SU-DHL-6 (cell line): ENCODE measurements at regions not wholly inside any gene's neighbourhood (a gene's known extent, or its start where the extent isn't known, plus 50 kb on each side); places are given as distances from the start of the nearest gene placed in this dataset.

Experiments
- H2AFZ ChIP-seq: fragments of 200-600 bp; sonication (generic); 2 replicates; pipeline ENCODE4 v1.6.1; 2014; ENCODE audit warnings: low read depth, mild to moderate bottlenecking, moderate library complexity, mixed read lengths, antibody characterized with exemption, low read length; ENCODE audit not compliant: severe bottlenecking
- H3F3A ChIP-seq: fragments of 200-600 bp; shearing (Covaris generic); 2 replicates; pipeline ENCODE4 v1.6.0; 2016; ENCODE audit warnings: antibody characterized with exemption, mild to moderate bottlenecking; ENCODE audit not compliant: insufficient read depth
- H3K27ac ChIP-seq: fragments of 200-600 bp; sonication (generic); 2 replicates; pipeline ENCODE4 v1.5.1; 2016; ENCODE audit warnings: low read depth, mild to moderate bottlenecking, low read length, moderate library complexity, mixed read lengths
- H3K27me3 ChIP-seq: fragments of 200-600 bp; sonication (generic), shearing (Covaris generic); 2 replicates; pipeline ENCODE4 v1.6.0; 2014; ENCODE audit warnings: mild to moderate bottlenecking, low read length
- H3K36me3 ChIP-seq: fragments of 200-600 bp; sonication (generic); 2 replicates; pipeline ENCODE4 v1.6.1; 2014; ENCODE audit warnings: mild to moderate bottlenecking, low read length, mixed read lengths
- H3K4me2 ChIP-seq: fragments of 300-600, 200-600 bp; shearing (Covaris generic), sonication (generic); 2 replicates; pipeline ENCODE4 v1.6.0; 2014; ENCODE audit warnings: low read length, low read depth, mild to moderate bottlenecking; ENCODE audit not compliant: poor library complexity, severe bottlenecking
- H3K4me3 ChIP-seq: fragments of 200-600 bp; sonication (generic); 2 replicates; pipeline ENCODE4 v1.5.1; 2014; ENCODE audit warnings: antibody characterized with exemption, low read length, mild to moderate bottlenecking, mixed read lengths; ENCODE audit not compliant: insufficient read depth, poor library complexity, severe bottlenecking
- H3K79me2 ChIP-seq: fragments of 200-600 bp; sonication (generic); 2 replicates; pipeline ENCODE4 v1.6.1; 2014; ENCODE audit warnings: mild to moderate bottlenecking, low read length, moderate library complexity; ENCODE audit not compliant: insufficient read depth
- H3K9ac ChIP-seq: fragments of 200-600 bp; sonication (generic); 2 replicates; pipeline ENCODE4 v1.7.0; 2014; ENCODE audit warnings: mild to moderate bottlenecking, low read length
- H3K9me2 ChIP-seq: fragments of 200-600 bp; sonication (generic); replicated peaks from 2 replicates; pipeline ENCODE4 v1.6.1; 2014; ENCODE audit warnings: low read length; ENCODE audit not compliant: insufficient read depth
- H3K9me3 ChIP-seq: fragments of 200-600 bp; sonication (generic); 2 replicates; pipeline ENCODE4 v1.6.1; 2014; ENCODE audit warnings: low read length, mixed read lengths; ENCODE audit not compliant: insufficient read depth
- H4K20me1 ChIP-seq: fragments of 200-600 bp; sonication (generic); 2 replicates; pipeline ENCODE4 v1.6.1; 2014; ENCODE audit warnings: low read depth, mild to moderate bottlenecking, antibody characterized with exemption, low read length, moderate library complexity, mixed read lengths
- EZH2phosphoT487 ChIP-seq: fragments of 200-600 bp; sonication (generic), shearing (Covaris generic); conservative IDR thresholded peaks from 2 replicates; pipeline ENCODE4 v1.6.1; 2018; ENCODE audit warnings: mild to moderate bottlenecking, antibody characterized with exemption, low read length, moderate library complexity, mixed read lengths
- TF ChIP-seq, protein P1 (sequence below): fragments of 200-600 bp; sonication (generic); IDR thresholded peaks from one replicate; pipeline ENCODE4 v1.5.1; 2017; ENCODE audit warnings: antibody characterized with exemption, mild to moderate bottlenecking, low read length, moderate library complexity; ENCODE audit not compliant: insufficient read depth, poor library complexity, severe bottlenecking

DNA sequence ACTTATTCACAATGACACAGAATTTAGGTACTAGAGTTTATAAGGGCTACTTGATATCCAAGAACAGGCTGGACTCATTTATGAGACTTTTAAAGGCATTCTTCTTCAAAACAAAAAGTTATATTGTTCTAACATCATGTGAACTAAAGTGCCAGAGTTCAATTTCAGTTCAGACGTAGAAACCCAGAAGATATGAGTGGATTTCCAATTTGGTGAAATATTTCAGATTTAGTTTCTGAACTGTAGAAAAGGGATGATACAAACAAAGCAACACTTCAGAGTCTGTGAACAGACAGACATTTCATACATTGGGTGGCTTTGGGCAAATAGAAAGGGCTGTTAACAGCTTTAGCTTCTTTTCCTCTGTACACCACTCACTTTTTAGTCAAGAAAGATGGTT, 384.0 kb downstream of the NR2F1-AS1 start:
- TF ChIP-seq, protein P1, sequence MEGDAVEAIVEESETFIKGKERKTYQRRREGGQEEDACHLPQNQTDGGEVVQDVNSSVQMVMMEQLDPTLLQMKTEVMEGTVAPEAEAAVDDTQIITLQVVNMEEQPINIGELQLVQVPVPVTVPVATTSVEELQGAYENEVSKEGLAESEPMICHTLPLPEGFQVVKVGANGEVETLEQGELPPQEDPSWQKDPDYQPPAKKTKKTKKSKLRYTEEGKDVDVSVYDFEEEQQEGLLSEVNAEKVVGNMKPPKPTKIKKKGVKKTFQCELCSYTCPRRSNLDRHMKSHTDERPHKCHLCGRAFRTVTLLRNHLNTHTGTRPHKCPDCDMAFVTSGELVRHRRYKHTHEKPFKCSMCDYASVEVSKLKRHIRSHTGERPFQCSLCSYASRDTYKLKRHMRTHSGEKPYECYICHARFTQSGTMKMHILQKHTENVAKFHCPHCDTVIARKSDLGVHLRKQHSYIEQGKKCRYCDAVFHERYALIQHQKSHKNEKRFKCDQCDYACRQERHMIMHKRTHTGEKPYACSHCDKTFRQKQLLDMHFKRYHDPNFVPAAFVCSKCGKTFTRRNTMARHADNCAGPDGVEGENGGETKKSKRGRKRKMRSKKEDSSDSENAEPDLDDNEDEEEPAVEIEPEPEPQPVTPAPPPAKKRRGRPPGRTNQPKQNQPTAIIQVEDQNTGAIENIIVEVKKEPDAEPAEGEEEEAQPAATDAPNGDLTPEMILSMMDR, result no peak
- no peak for TF ChIP-seq EZH2phosphoT487
- Histone ChIP-seq H3K36me3 (no peaks in the 10 kb centered on the region), H3K27ac (no peak overlapping the region), H3K9me3 (no peaks in the 10 kb centered on the region), H3K9ac (no peak overlapping the region), H3K4me3 (no peak overlapping the region), H4K20me1 (no peaks in the 10 kb centered on the region), H3K4me2 (no peak overlapping the region), H2AFZ (no peak overlapping the region), H3K9me2 (no peaks in the 10 kb centered on the region), H3K27me3 (no peaks in the 10 kb centered on the region), H3F3A (no peaks in the 10 kb centered on the region), H3K79me2 (no peaks in the 10 kb centered on the region)

DNA sequence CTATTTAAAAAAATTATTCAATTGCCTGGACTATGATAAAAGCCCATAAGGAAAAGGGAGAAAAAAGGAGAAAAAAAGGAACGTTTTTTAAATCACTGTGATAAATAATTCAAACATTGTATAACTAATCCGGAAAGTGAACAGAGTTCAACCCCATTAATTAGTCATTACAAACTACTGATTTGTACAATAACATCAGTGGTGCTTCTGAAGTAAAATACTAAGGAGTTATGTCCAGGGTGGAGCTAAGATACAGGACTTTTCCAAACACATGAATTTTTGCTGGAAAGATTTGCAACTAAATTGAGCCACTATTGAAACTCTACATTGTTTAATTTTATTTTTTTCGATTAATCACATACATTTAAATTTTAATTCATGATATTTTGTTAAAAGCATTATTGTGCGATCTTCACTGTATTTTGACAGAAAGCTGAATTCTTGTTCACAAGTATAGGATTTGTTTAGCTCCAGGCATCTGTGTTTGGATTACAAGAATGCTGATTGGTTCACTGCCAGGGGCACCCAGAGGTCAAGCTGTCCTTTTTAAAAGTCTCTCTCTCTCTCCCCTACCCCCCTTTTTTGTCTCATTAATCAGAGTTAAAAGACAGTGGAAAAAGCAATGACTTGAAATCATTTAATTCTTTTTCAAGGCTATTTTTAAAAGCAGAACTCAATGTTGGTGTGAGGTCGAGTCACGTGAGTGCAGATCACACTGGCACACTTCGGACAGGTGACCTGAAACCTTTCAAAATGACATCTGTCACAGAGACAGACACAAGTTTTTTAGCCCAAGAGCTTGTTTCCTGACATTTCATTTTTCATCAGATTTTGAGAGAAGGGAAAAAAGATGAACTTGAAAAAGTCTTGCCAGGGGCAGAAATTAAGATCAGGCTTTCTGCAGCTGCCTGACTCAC, 387.3 kb downstream of the NR2F1-AS1 start:
- TF ChIP-seq, protein P1, result no peak
- no peak for TF ChIP-seq EZH2phosphoT487
- H3K9me3 ChIP-seq, result no peaks in the 10 kb centered on the region
- no peaks in the 10 kb centered on the region for H3K79me2 ChIP-seq
- no peaks in the 10 kb centered on the region for H3K9me2 ChIP-seq
- H2AFZ ChIP-seq, result no peak overlapping the region
- H3K4me2 ChIP-seq, result no peak overlapping the region
- H3K36me3 ChIP-seq, result no peaks in the 10 kb centered on the region
- no peaks in the 10 kb centered on the region for H4K20me1 ChIP-seq
- H3K27me3 ChIP-seq, result no peaks in the 10 kb centered on the region
- no peak overlapping the region for H3K4me3 ChIP-seq
- H3F3A ChIP-seq, result no peaks in the 10 kb centered on the region
- H3K27ac ChIP-seq, result no peak overlapping the region
- no peak overlapping the region for H3K9ac ChIP-seq

- H3K9ac ChIP-seq, result no peak overlapping the region
- H3K4me2 ChIP-seq, result no peak overlapping the region
- no peaks in the 10 kb centered on the region for H4K20me1 ChIP-seq
- no peaks in the 10 kb centered on the region for H3F3A ChIP-seq
- H3K27me3 ChIP-seq, result no peaks in the 10 kb centered on the region
- no peaks in the 10 kb centered on the region for H3K9me3 ChIP-seq
- H3K79me2 ChIP-seq, result no peaks in the 10 kb centered on the region
- no peak overlapping the region for H3K4me3 ChIP-seq
- no peaks in the 10 kb centered on the region for H3K9me2 ChIP-seq
- no peak overlapping the region for H2AFZ ChIP-seq
- H3K27ac ChIP-seq, result no peak overlapping the region
- H3K36me3 ChIP-seq, result no peaks in the 10 kb centered on the region
- TF ChIP-seq, protein P1, result no peak
- no peak for TF ChIP-seq EZH2phosphoT487
Observed at GRCh38 chr5:93192683-93193082, 388.3 kb downstream of the NR2F1-AS1 start.
